Heart left ventricle (tissue), 16 donors: ENCODE measurements at regions not wholly inside any gene's neighbourhood (a gene's known extent, or its start where the extent isn't known, plus 50 kb on each side); places are given as distances from the start of the nearest gene placed in this dataset.

Source experiments
- ATAC-seq, 4 donors: fragments of 200-7000 bp; cut with Tn5 transposase; one replicate each; pipeline ENCODE4 v1.9.1; 2020 to 2022; ENCODE audit warnings: moderate library complexity in 4 of 4, mild to moderate bottlenecking in 3 of 4, moderate number of reproducible peaks in 1 of 4
- DNase-seq, 5 donors: peaks; one replicate each; pipeline ENCODE4 v3.0.0-alpha.2; 2020
- H3K27ac ChIP-seq, 12 donors: fragments of 200-600 bp; sonication (generic) in 4 of 12; one replicate each; pipeline versions ENCODE4 v1.5.0 to v1.8.0; 2016 to 2022; ENCODE audit warnings: mild to moderate bottlenecking in 2 of 12
- H3K27me3 ChIP-seq, 9 donors: fragments of 200-600 bp; sonication (generic) in 2 of 9; one replicate each; pipeline versions ENCODE4 v1.5.1 to v1.8.0; 2016 to 2022; ENCODE audit warnings: mild to moderate bottlenecking in 3 of 9
- H3K36me3 ChIP-seq, 9 donors: fragments of 200-600 bp; sonication (generic) in 2 of 9; one replicate each; pipeline versions ENCODE4 v1.5.0 to v1.8.0; 2018 to 2022; ENCODE audit warnings: mild to moderate bottlenecking in 2 of 9
- H3K4me1 ChIP-seq, 12 donors: fragments of 200-600 bp; sonication (generic) in 4 of 12; one replicate each; pipeline versions ENCODE4 v1.5.0 to v1.8.0; 2016 to 2022; ENCODE audit warnings: mild to moderate bottlenecking in 3 of 12
- H3K4me3 ChIP-seq, 12 donors: fragments of 200-600 bp; sonication (generic) in 4 of 12; one replicate each; pipeline versions ENCODE4 v1.5.0 to v1.8.0; 2017 to 2022; ENCODE audit warnings: mild to moderate bottlenecking in 9 of 12, moderate library complexity in 4 of 12
- H3K9me3 ChIP-seq, 12 donors: fragments of 200-600 bp; sonication (generic) in 4 of 12; one replicate each; pipeline versions ENCODE4 v1.5.0 to v1.8.0; 2016 to 2022; ENCODE audit warnings: mild to moderate bottlenecking in 1 of 12
- POLR2A ChIP-seq, 2 donors: fragments of 450-650 bp; IDR thresholded peaks; one replicate each; pipeline ENCODE4 v1.6.1; 2017; ENCODE audit warnings: antibody characterized with exemption in 2 of 2, mild to moderate bottlenecking in 2 of 2, moderate library complexity in 2 of 2
- WGBS, 4 donors: extraction: QIAGEN DNeasy Blood & Tissue Kit in 2 of 4; methylation state at CpG; one replicate each; pipeline versions ENCODE4 v1.1.5 to v1.1.7; 2013 to 2018; 5-methylcytosine and 5-hydroxymethylcytosine counted together
- intact Hi-C, 10 donors: fragments of 100-400 bp; cut with DNase I; formaldehyde crosslinking; loops; one replicate each; pipeline versions ENCODE4 v1.11.1 to v1.14.2; 2022
- TF ChIP-seq, protein P1 (sequence below), 12 donors: fragments of 200-600 bp; sonication (generic) in 4 of 12; IDR thresholded peaks; one replicate each; pipeline versions ENCODE4 v1.5.0 to v1.8.0; 2018 to 2022; ENCODE audit warnings: antibody characterized with exemption in 12 of 12, mild to moderate bottlenecking in 5 of 12
- donor health status: ischemic (EF 13 %, LVEDD 7.1; RV severe dilation, severe dysfunction).
- donor health status: healthy with polysubstance abuse.
- donor health status: DM: no; HTN: yes; CAD: no.
- donor health status: DM: no; HTN: no; CAD: no.
- donor health status: ischemic (EF 25% LVEDD 6.9; RV normal size, moderate dysfunction).
- donor health status: ischemic (EF 25% LVEDD 5.7; RV mildly dilated, moderate dysfunction).
- donor health status: healthy.
- donor health status: DM: yes; HTN: yes; CAD: no.
- donor health status: ischemic (EF 35%, LVEDD 5.7; RV mildly dilated, moderate dysfunction).
- donor health status: nonischemic (EF 11% LVEDD 7.7; RV severe dilation, severe dysfunction).
- donor health status: DM: yes; HTN: yes; CAD: no.
- donor health status: PGD.
- donor health status: ischemic (EF 29% LVEDD 5.4; RV normal size, mild dysfunction).
- donor health status: nonischemic (EF 23%, LVEDD 6.1; RV moderate dilation, normal function).

DNA sequence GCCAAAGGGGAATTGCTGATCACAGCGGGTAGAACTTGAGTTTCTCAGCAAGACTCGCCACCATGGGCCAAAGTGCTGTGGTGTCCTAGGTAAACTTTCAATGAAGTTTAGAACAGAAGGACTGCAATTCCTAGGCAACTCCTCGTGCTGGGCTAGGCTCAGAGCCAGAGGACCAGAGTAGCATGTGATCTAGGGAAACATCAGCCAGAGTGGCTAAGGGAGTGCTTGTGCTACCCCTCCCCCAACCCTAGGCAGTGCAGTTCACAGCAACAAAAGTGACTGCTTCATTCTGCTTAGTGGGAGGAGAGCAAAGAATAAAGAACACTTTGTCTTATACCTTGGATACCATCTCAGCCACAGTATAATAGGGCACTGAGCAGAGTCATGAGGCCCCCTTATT, 1658.6 kb upstream of the MIR17HG start:
- TF ChIP-seq, protein P1, sequence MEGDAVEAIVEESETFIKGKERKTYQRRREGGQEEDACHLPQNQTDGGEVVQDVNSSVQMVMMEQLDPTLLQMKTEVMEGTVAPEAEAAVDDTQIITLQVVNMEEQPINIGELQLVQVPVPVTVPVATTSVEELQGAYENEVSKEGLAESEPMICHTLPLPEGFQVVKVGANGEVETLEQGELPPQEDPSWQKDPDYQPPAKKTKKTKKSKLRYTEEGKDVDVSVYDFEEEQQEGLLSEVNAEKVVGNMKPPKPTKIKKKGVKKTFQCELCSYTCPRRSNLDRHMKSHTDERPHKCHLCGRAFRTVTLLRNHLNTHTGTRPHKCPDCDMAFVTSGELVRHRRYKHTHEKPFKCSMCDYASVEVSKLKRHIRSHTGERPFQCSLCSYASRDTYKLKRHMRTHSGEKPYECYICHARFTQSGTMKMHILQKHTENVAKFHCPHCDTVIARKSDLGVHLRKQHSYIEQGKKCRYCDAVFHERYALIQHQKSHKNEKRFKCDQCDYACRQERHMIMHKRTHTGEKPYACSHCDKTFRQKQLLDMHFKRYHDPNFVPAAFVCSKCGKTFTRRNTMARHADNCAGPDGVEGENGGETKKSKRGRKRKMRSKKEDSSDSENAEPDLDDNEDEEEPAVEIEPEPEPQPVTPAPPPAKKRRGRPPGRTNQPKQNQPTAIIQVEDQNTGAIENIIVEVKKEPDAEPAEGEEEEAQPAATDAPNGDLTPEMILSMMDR (IDR thresholded peaks at IDR 0.05), result no peak
- TF ChIP-seq POLR2A (IDR thresholded peaks at IDR 0.05), result no peak
- no peak overlapping the region for H3K4me3 ChIP-seq
- peaks cover 0 to 7% (median 0%) of the 10 kb centered on the region in 12 donors for H3K4me1 ChIP-seq
- 57 to 67% (median 64%) methylated on average over 3 of the region's 3 CpGs for WGBS, 4 donors
- H3K27me3 ChIP-seq, result no peaks in the 10 kb centered on the region
- no peaks in the 10 kb centered on the region for H3K36me3 ChIP-seq
- no peak overlapping the region for H3K27ac ChIP-seq
- DNase-seq (peak in 3 of 5 donors; percentile 26 to 36 (median 26)), ATAC-seq (peak; percentile 45 to 85 (median 52))
- no peaks in the 10 kb centered on the region for H3K9me3 ChIP-seq
- intact Hi-C loops, result loop anchor here in 1 of 10 donors (10.0 kb wide), 1 partner anchor 254 kb away; no protein-coding TSS in a partner anchor

DNA sequence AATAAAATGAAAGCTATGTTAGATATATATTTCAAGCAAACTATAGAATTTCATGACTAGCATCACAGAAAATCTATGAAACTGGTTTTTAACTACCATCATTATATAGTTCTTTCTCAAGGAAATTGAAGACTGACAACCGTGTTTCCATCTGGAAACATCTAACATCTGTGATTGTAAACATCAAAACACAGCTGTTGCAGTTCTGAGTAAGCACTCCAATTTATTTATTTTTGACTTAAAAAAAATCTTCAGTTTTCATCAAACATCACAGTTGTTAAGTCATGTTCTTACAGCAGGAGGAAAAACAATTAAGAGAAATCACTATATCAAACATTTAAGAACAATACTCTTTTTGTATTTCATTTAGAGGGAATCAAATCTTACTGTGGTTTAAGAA, 1653.0 kb upstream of the MIR17HG start:
- 39 to 68% (median 55%) methylated on average over 1 of the region's 1 CpG for WGBS, 4 donors
- DNase-seq (no peak), ATAC-seq (no peak)
- H3K27me3 ChIP-seq, result no peaks in the 10 kb centered on the region
- H3K27ac ChIP-seq, result no peak overlapping the region
- H3K36me3 ChIP-seq, result no peaks in the 10 kb centered on the region
- H3K4me1 ChIP-seq, result no peaks in the 10 kb centered on the region
- TF ChIP-seq, protein P1 (IDR thresholded peaks at IDR 0.05), result no peak
- no peak for TF ChIP-seq POLR2A (IDR thresholded peaks at IDR 0.05)
- intact Hi-C loops, result loop anchor here in 3 of 10 donors (5.0 to 10.0 kb wide), 3 partner anchors 252 to 330 kb away; no protein-coding TSS in a partner anchor
- no peak overlapping the region for H3K4me3 ChIP-seq
- H3K9me3 ChIP-seq, result no peaks in the 10 kb centered on the region

DNA sequence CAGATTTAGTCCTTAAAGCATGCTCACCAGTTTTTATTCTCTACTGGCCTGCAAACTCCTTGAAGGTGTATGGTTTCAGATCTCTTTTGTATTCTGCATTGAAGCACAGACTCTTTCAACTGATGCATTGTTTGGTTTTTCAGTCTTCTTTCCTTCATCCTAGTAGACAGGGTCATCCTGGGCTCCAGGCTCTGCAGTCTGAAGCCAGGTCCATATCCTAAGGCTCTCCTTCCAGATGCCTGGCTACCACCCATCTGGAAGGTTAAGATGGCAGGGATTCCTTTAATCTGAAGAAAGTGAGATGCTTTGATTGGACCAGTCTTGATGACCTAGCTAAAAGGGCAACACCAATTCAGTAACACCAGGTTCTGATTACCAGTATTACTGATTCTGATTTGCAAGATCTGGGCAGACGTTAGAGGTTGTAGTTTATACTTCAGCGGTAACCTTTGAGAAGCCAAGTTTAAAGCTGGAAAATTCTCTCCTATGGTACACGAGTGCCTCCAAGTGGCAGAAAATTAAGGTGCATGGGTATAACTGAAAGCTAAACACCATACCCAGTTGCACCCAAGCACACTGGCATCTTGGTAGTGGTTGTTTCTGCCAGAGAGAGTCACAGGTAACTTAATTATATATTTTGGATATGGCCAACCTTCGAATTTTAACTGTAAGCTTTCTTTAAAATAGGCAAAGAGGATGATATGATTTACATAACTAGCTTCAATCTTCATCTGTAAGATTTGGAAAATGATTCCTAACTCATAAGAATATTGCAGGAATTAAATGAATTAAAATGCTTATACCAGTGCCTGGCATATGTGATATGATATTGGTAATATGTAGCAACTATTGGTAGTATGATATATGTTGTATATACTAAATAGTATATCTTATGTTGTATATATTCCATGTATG, 1651.9 kb upstream of the MIR17HG start:
- Histone ChIP-seq H3K9me3 (no peaks in the 10 kb centered on the region), H3K4me3 (no peak overlapping the region), H3K27me3 (no peaks in the 10 kb centered on the region), H3K4me1 (no peaks in the 10 kb centered on the region), H3K27ac (no peak overlapping the region), H3K36me3 (no peaks in the 10 kb centered on the region)
- WGBS, 4 donors, result 8 to 10% (median 10%) methylated on average over 4 of the region's 4 CpGs
- DNase-seq (no peak), ATAC-seq (peak in 3 of 4 donors; percentile 46 to 74 (median 60))
- TF ChIP-seq, protein P1 (IDR thresholded peaks at IDR 0.05), result peak; percentile 37 to 72 (median 62)
- TF ChIP-seq POLR2A (IDR thresholded peaks at IDR 0.05), result no peak
- intact Hi-C loops, result loop anchor here in 3 of 10 donors (5.0 to 10.0 kb wide), 3 partner anchors 281 to 333 kb away; no protein-coding TSS in a partner anchor

DNA sequence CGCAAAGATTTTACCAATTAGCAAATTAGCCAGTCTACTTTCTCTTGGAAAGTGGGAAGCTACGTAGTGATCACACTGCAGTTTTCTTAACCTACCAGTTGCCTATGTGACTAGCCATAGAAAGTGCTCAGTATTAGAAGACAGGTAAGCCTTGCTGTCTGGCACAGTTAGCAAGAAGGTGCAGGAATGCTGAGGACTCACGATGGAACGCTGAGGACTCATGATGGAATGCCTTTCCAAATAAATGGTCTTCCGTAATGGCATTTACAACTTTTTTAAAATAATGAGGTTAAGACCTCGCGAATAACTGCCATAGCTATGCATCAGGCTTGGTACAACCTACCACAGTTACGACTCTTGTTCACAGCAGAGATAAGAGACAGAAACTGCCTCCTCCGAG, 1645.6 kb upstream of the MIR17HG start:
- Histone ChIP-seq H3K36me3 (no peaks in the 10 kb centered on the region), H3K27me3 (no peaks in the 10 kb centered on the region), H3K4me3 (no peak overlapping the region), H3K9me3 (peaks cover 0 to 9% (median 0%) of the 10 kb centered on the region in 12 donors), H3K27ac (no peak overlapping the region), H3K4me1 (no peaks in the 10 kb centered on the region)
- no peak for TF ChIP-seq POLR2A (IDR thresholded peaks at IDR 0.05)
- TF ChIP-seq, protein P1 (IDR thresholded peaks at IDR 0.05), result no peak
- DNase-seq (no peak), ATAC-seq (no peak)
- WGBS, 4 donors, result 85 to 89% (median 87%) methylated on average over 9 of the region's 9 CpGs
- intact Hi-C loops, result no loop called here
